ENCODE measurements at regions not wholly inside any gene's neighbourhood (a gene's known extent, or its start where the extent isn't known, plus 50 kb on each side); places are given as distances from the start of the nearest gene placed in this dataset.

- DNase-seq (no peak), ATAC-seq (no peak)
Measured at GRCh38 chr2:225994748-225995405, 595.4 kb downstream of the NYAP2 start.

GRCh38 chr2:225993430-225993829 lies 593.9 kb downstream of the NYAP2 start:
- intact Hi-C loops (cut with DNase I, micrococcal nuclease), result no loop called here
- DNase-seq, result no peak
- no peak for ATAC-seq

More at GRCh38 chr2:225994748-225995405, 595.4 kb downstream of the NYAP2 start:
- intact Hi-C loops (cut with DNase I, micrococcal nuclease), result no loop called here

- ATAC-seq, result no peak
- intact Hi-C loops (cut with DNase I, micrococcal nuclease), result no loop called here
- DNase-seq, result no peak
Measured at GRCh38 chr2:225989809-225990208, 590.3 kb downstream of the NYAP2 start.

- intact Hi-C loops (cut with DNase I, micrococcal nuclease), result no loop called here
- no peak for DNase-seq
- ATAC-seq, result no peak
Measured at GRCh38 chr2:225980372-225980771, 580.9 kb downstream of the NYAP2 start.

GRCh38 chr2:225971433-225971832 lies 571.9 kb downstream of the NYAP2 start:
- DNase-seq (no peak), ATAC-seq (no peak)
- intact Hi-C loops (cut with DNase I, micrococcal nuclease), result no loop called here

GRCh38 chr2:225948903-225949302 lies 549.4 kb downstream of the NYAP2 start:
- DNase-seq (no peak), ATAC-seq (no peak)
- intact Hi-C loops (cut with DNase I, micrococcal nuclease), result no loop called here

GRCh38 chr2:225938991-225939390 lies 539.5 kb downstream of the NYAP2 start:
- DNase-seq (no peak), ATAC-seq (no peak)
- intact Hi-C loops (cut with DNase I, micrococcal nuclease), result no loop called here

GRCh38 chr2:225937625-225938187 lies 538.2 kb downstream of the NYAP2 start:
- DNase-seq (no peak), ATAC-seq (no peak)
- intact Hi-C loops (cut with DNase I, micrococcal nuclease), result no loop called here

- DNase-seq, result no peak
- intact Hi-C loops (cut with DNase I, micrococcal nuclease), result no loop called here
- ATAC-seq, result no peak
Measured at GRCh38 chr2:225932811-225933413, 533.4 kb downstream of the NYAP2 start.

- intact Hi-C loops (cut with DNase I, micrococcal nuclease), result no loop called here
- DNase-seq, result no peak
Measured at GRCh38 chr2:225930687-225931086, 531.2 kb downstream of the NYAP2 start.

GRCh38 chr2:225920621-225921220 lies 521.2 kb downstream of the NYAP2 start:
- DNase-seq (no peak), ATAC-seq (no peak)
- intact Hi-C loops (cut with DNase I, micrococcal nuclease), result no loop called here

More at GRCh38 chr2:225930687-225931086, 531.2 kb downstream of the NYAP2 start:
- ATAC-seq, result no peak

GRCh38 chr2:225916692-225917091 lies 517.2 kb downstream of the NYAP2 start:
- intact Hi-C loops (cut with DNase I, micrococcal nuclease), result no loop called here
- ATAC-seq (no peak), DNase-seq (no peak)

GRCh38 chr2:225911019-225911418 lies 511.5 kb downstream of the NYAP2 start:
- intact Hi-C loops (cut with DNase I, micrococcal nuclease), result no loop called here
- DNase-seq, result no peak
- no peak for ATAC-seq

GRCh38 chr2:225895126-225895525 lies 495.6 kb downstream of the NYAP2 start:
- DNase-seq, result no peak

GRCh38 chr2:225894236-225894980 lies 494.9 kb downstream of the NYAP2 start:
- intact Hi-C loops (cut with DNase I, micrococcal nuclease), result loop anchor here in 1 of 2 donors (5.0 kb wide), 1 partner anchor 908 kb away; no protein-coding TSS in a partner anchor
- DNase-seq (no peak), ATAC-seq (no peak)

More at GRCh38 chr2:225895126-225895525, 495.6 kb downstream of the NYAP2 start:
- intact Hi-C loops (cut with DNase I, micrococcal nuclease), result no loop called here
- no peak for ATAC-seq

GRCh38 chr2:225893151-225893550 lies 493.6 kb downstream of the NYAP2 start:
- intact Hi-C loops (cut with DNase I, micrococcal nuclease), result loop anchor here in 1 of 2 donors (5.0 kb wide), 1 partner anchor 909 kb away; no protein-coding TSS in a partner anchor
- ATAC-seq (no peak), DNase-seq (no peak)

- DNase-seq, result no peak
- no peak for ATAC-seq
- intact Hi-C loops (cut with DNase I, micrococcal nuclease), result loop anchor here in 1 of 2 donors (5.0 kb wide), 1 partner anchor 911 kb away; no protein-coding TSS in a partner anchor
Measured at GRCh38 chr2:225891771-225892170, 492.3 kb downstream of the NYAP2 start.

- intact Hi-C loops (cut with DNase I, micrococcal nuclease), result loop anchor here in 1 of 2 donors (5.0 kb wide), 1 partner anchor 911 kb away; no protein-coding TSS in a partner anchor
- DNase-seq (no peak), ATAC-seq (no peak)
Measured at GRCh38 chr2:225891013-225891412, 491.5 kb downstream of the NYAP2 start.

- ATAC-seq (no peak), DNase-seq (peak in 1 of 2 donors; percentile 2)
- intact Hi-C loops (cut with DNase I, micrococcal nuclease), result loop anchor here in 1 of 2 donors (5.0 kb wide), 1 partner anchor 1083 kb away; no protein-coding TSS in a partner anchor
Measured at GRCh38 chr2:225889452-225889851, 489.9 kb downstream of the NYAP2 start.

All from left colon (tissue), 2 donors.